Neuronal stem cell (in vitro differentiated cells): ENCODE measurements at regions not wholly inside any gene's neighbourhood (a gene's known extent, or its start where the extent isn't known, plus 50 kb on each side); places are given as distances from the start of the nearest gene placed in this dataset.

ENCODE experiments used
- DNase-seq: peaks from one replicate; pipeline ENCODE4 v3.0.0-alpha.2; 2013; ENCODE audit warnings: low spot score
- H2AFZ ChIP-seq: one replicate; pipeline ENCODE4 v1.6.1; 2013; ENCODE audit warnings: mild to moderate bottlenecking, low read length, inconsistent platforms
- H2AK5ac ChIP-seq: 2 replicates; pipeline ENCODE4 v1.6.1; 2013; ENCODE audit warnings: low read depth, mild to moderate bottlenecking, inconsistent platforms, low read length, moderate library complexity, mixed read lengths
- H2BK120ac ChIP-seq: 2 replicates; pipeline ENCODE4 v1.6.1; 2013; ENCODE audit warnings: low read depth, mild to moderate bottlenecking, inconsistent platforms, low read length, moderate library complexity, mixed read lengths
- H2BK12ac ChIP-seq: one replicate; pipeline ENCODE4 v1.6.1; 2013; ENCODE audit warnings: low read length, inconsistent platforms
- H2BK15ac ChIP-seq: 2 replicates; pipeline ENCODE4 v1.6.1; 2013; ENCODE audit warnings: mild to moderate bottlenecking, low read length, inconsistent platforms, mixed read lengths
- H2BK5ac ChIP-seq: one replicate; pipeline ENCODE4 v1.6.1; 2013; ENCODE audit warnings: inconsistent platforms, mild to moderate bottlenecking, low read length, moderate library complexity
- H3K14ac ChIP-seq: one replicate; pipeline ENCODE4 v1.6.1; 2013; ENCODE audit warnings: low read length, inconsistent platforms
- H3K18ac ChIP-seq: 2 replicates; pipeline ENCODE4 v1.6.1; 2013; ENCODE audit warnings: low read length, inconsistent platforms
- H3K23ac ChIP-seq: 2 replicates; pipeline ENCODE4 v1.6.1; 2013; ENCODE audit warnings: low read depth, mild to moderate bottlenecking, mixed read lengths, low read length, inconsistent platforms; ENCODE audit not compliant: poor library complexity
- H3K27ac ChIP-seq: replicated peaks from 3 replicates; pipeline ENCODE4 v1.5.1; 2013; ENCODE audit warnings: low read length, inconsistent platforms
- H3K27me3 ChIP-seq, 3 experiments: 2 replicates each; pipeline ENCODE4 v1.6.1; 2013; ENCODE audit warnings: low read length in 3 of 3, mild to moderate bottlenecking in 2 of 3, inconsistent platforms in 1 of 3, low read depth in 1 of 3, mixed read lengths in 1 of 3, moderate library complexity in 1 of 3; ENCODE audit not compliant: control insufficient read depth in 3 of 3, insufficient read depth in 3 of 3
- H3K36me3 ChIP-seq, 2 donors: replicated peaks in 1 of 2; 2 replicates each; pipeline ENCODE4 v1.6.1; 2013; ENCODE audit warnings: low read length in 2 of 2; ENCODE audit not compliant: control insufficient read depth in 2 of 2, insufficient read depth in 2 of 2
- H3K4ac ChIP-seq: 2 replicates; pipeline ENCODE4 v1.6.1; 2013; ENCODE audit warnings: inconsistent platforms, mild to moderate bottlenecking, low read length, moderate library complexity
- H3K4me1 ChIP-seq, 2 donors: 1 replicate in 1 of 2; 2 replicates in 1 of 2; pipeline ENCODE4 v1.6.1; 2013; ENCODE audit warnings: low read length in 2 of 2, low read depth in 1 of 2; ENCODE audit not compliant: control insufficient read depth in 2 of 2, insufficient read depth in 1 of 2
- H3K4me2 ChIP-seq: one replicate; pipeline ENCODE4 v1.6.1; 2013; ENCODE audit warnings: mild to moderate bottlenecking, low read length, inconsistent platforms; ENCODE audit not compliant: insufficient read depth, poor library complexity, severe bottlenecking
- H3K4me3 ChIP-seq, 2 donors: 2 replicates each; pipeline ENCODE4 v1.5.1; 2013; ENCODE audit warnings: low read length in 2 of 2, mild to moderate bottlenecking in 2 of 2, inconsistent platforms in 1 of 2, moderate library complexity in 1 of 2
- H3K79me1 ChIP-seq: one replicate; pipeline ENCODE4 v1.6.1; 2013; ENCODE audit warnings: low read depth, mild to moderate bottlenecking, inconsistent platforms, low read length, moderate library complexity
- H3K9ac ChIP-seq: one replicate; pipeline ENCODE4 v1.6.1; 2013; ENCODE audit warnings: mild to moderate bottlenecking, low read depth, low read length, inconsistent platforms; ENCODE audit not compliant: poor library complexity
- H3K9me3 ChIP-seq, 2 donors: replicated peaks in 1 of 2; 2 replicates each; pipeline versions ENCODE3 to v1.6.1; 2013; ENCODE audit warnings: low read length in 2 of 2, mild to moderate bottlenecking in 2 of 2, inconsistent platforms in 1 of 2, low read depth in 1 of 2, mixed read lengths in 1 of 2, moderate library complexity in 1 of 2; ENCODE audit not compliant: control insufficient read depth in 2 of 2, insufficient read depth in 1 of 2
- H4K8ac ChIP-seq: one replicate; pipeline ENCODE4 v1.6.1; 2013; ENCODE audit warnings: low read depth, mild to moderate bottlenecking, inconsistent platforms, low read length, moderate library complexity
- H4K91ac ChIP-seq: one replicate; pipeline ENCODE4 v1.6.1; 2013; ENCODE audit warnings: low read length, low read depth, mild to moderate bottlenecking, inconsistent platforms; ENCODE audit not compliant: poor library complexity
- WGBS, 2 donors: extraction: QIAGEN DNeasy Blood & Tissue Kit; methylation state at CpG; one replicate each; pipeline ENCODE4 v1.1.7; 2013; ENCODE audit warnings: missing lambda C conversion rate in 2 of 2, mixed read lengths in 1 of 2; ENCODE audit not compliant: insufficient read length in 2 of 2, insufficient replicate concordance in 1 of 2; ENCODE audit errors: extremely low coverage in 2 of 2; 5-methylcytosine and 5-hydroxymethylcytosine counted together

DNA sequence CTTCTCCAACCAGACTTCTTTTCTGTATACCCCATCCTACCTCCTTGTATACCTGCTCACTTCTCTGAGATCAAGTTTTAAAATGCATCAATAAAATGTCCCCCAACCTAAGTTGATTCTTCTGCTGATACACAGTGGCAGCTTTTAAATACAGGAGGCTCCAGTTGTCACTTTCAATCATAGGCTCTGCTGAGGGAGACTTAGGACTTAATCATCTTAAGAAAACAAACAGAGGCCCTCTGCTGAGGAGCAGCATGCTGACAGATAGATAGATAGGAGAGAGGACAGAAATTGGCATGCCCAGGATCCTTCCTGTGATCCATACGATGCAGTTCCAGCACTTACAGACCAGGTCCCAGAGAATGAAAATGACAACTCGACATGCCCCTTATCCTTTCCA lies 311.0 kb upstream of the PROX1 start:
- H3K36me3 ChIP-seq: no peaks in the 10 kb centered on the region
- no peak overlapping the region for H2BK120ac ChIP-seq
- H2BK5ac ChIP-seq: no peak overlapping the region
- no peak overlapping the region for H2AK5ac ChIP-seq
- H2BK12ac ChIP-seq: no peak overlapping the region
- no peak overlapping the region for H3K9ac ChIP-seq
- no peaks in the 10 kb centered on the region for H3K27me3 ChIP-seq
- H3K18ac ChIP-seq: no peak overlapping the region
- no peak overlapping the region for H2AFZ ChIP-seq
- no peak overlapping the region for H3K14ac ChIP-seq
- H3K4me3 ChIP-seq: no peak overlapping the region
- H3K4ac ChIP-seq: no peak overlapping the region
- H3K27ac ChIP-seq: no peak overlapping the region
- H4K8ac ChIP-seq: no peak overlapping the region
- DNase-seq: no peak
- H3K4me1 ChIP-seq: no peaks in the 10 kb centered on the region
- H3K9me3 ChIP-seq: no peaks in the 10 kb centered on the region
- H3K4me2 ChIP-seq: no peak overlapping the region
- H4K91ac ChIP-seq: no peak overlapping the region
- no peak overlapping the region for H3K23ac ChIP-seq
- no peak overlapping the region for H2BK15ac ChIP-seq
- no CpG with 5 or more reads among the region's 2 CpGs for WGBS, 2 donors
- no peaks in the 10 kb centered on the region for H3K79me1 ChIP-seq

GRCh38 chr1:213678348-213678747 lies 309.4 kb upstream of the PROX1 start:
- Histone ChIP-seq H3K79me1 (no peaks in the 10 kb centered on the region), H3K23ac (no peak overlapping the region), H2BK15ac (no peak overlapping the region), H3K27me3 (no peaks in the 10 kb centered on the region), H3K18ac (no peak overlapping the region), H3K27ac (no peak overlapping the region), H3K9ac (no peak overlapping the region), H3K4me2 (no peak overlapping the region), H3K4me1 (no peaks in the 10 kb centered on the region), H2BK5ac (no peak overlapping the region), H3K14ac (no peak overlapping the region), H2AK5ac (no peak overlapping the region), H4K91ac (no peak overlapping the region), H4K8ac (no peak overlapping the region), H2BK120ac (no peak overlapping the region), H2BK12ac (no peak overlapping the region), H3K9me3 (peaks cover 0 to 3% of the 10 kb centered on the region in 2 donors), H3K36me3 (no peaks in the 10 kb centered on the region), H2AFZ (no peak overlapping the region), H3K4me3 (no peak overlapping the region), H3K4ac (no peak overlapping the region)
- no peak for DNase-seq

GRCh38 chr1:213678753-213679152 lies 309.0 kb upstream of the PROX1 start:
- Histone ChIP-seq H3K27ac (no peak overlapping the region), H3K36me3 (no peaks in the 10 kb centered on the region), H3K79me1 (no peaks in the 10 kb centered on the region), H4K91ac (no peak overlapping the region), H3K14ac (no peak overlapping the region), H3K23ac (no peak overlapping the region), H4K8ac (no peak overlapping the region), H3K9me3 (peaks cover 0 to 3% of the 10 kb centered on the region in 2 donors), H2BK5ac (no peak overlapping the region), H2BK12ac (no peak overlapping the region), H2BK120ac (no peak overlapping the region), H3K4me2 (no peak overlapping the region), H2AFZ (no peak overlapping the region), H3K4me3 (no peak overlapping the region), H3K4ac (no peak overlapping the region), H2BK15ac (no peak overlapping the region), H3K27me3 (no peaks in the 10 kb centered on the region), H3K4me1 (no peaks in the 10 kb centered on the region), H3K18ac (no peak overlapping the region), H2AK5ac (no peak overlapping the region), H3K9ac (no peak overlapping the region)
- no peak for DNase-seq
- WGBS, 2 donors: no CpG with 5 or more reads among the region's 3 CpGs

DNA sequence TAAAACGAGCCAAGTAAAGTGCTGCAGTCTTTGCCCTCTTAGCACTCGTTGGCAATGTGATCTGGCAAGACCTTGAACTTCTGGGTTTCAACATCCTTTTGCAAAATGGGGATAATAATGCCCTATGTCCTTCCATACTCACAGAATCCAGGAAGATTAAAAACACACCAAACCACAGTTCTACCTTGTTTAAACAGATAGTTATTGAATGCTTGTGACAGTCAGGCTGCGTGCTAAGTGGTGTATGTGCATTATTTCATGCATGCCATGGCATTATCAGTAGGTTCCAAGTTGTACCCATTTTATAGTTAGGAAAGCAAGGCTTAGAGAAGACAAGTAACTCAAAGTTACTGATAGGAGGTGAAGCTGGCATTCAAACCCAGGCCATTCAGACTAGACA lies 308.6 kb upstream of the PROX1 start:
- no peak overlapping the region for H2BK5ac ChIP-seq
- H3K27me3 ChIP-seq: no peaks in the 10 kb centered on the region
- no peak overlapping the region for H3K4me2 ChIP-seq
- H3K9me3 ChIP-seq: peaks cover 0 to 3% of the 10 kb centered on the region in 2 donors
- WGBS, 2 donors: no CpG with 5 or more reads among the region's 3 CpGs
- H2BK120ac ChIP-seq: no peak overlapping the region
- no peaks in the 10 kb centered on the region for H3K79me1 ChIP-seq
- no peak overlapping the region for H3K23ac ChIP-seq
- H3K9ac ChIP-seq: no peak overlapping the region
- H2BK15ac ChIP-seq: no peak overlapping the region
- H4K8ac ChIP-seq: no peak overlapping the region
- H3K4me1 ChIP-seq: no peaks in the 10 kb centered on the region
- H3K14ac ChIP-seq: no peak overlapping the region
- DNase-seq: no peak
- H2BK12ac ChIP-seq: no peak overlapping the region
- no peak overlapping the region for H3K4ac ChIP-seq
- no peak overlapping the region for H2AK5ac ChIP-seq
- no peaks in the 10 kb centered on the region for H3K36me3 ChIP-seq
- no peak overlapping the region for H4K91ac ChIP-seq
- H3K4me3 ChIP-seq: no peak overlapping the region
- H2AFZ ChIP-seq: no peak overlapping the region
- H3K18ac ChIP-seq: no peak overlapping the region
- no peak overlapping the region for H3K27ac ChIP-seq
